K562 (cell line): ENCODE measurements at regions not wholly inside any gene's neighbourhood (a gene's known extent, or its start where the extent isn't known, plus 50 kb on each side); places are given as distances from the start of the nearest gene placed in this dataset.

Source experiments
- ATAC-seq: fragments of 200-7000 bp; cut with Tn5 transposase; 3 replicates; pipeline ENCODE4 v1.9.1; 2020; ENCODE audit warnings: moderate library complexity
- BruUV-seq: library from RNA; stranded (reverse); fragments of 400-500 nt; replicated peaks from 2 replicates; lab custom pipeline; 2021; lab: Mats Ljungman, UMichigan
- CTCF ChIA-PET: fragments of 300-600 bp; formaldehyde crosslinking; extraction: SDS; loops from one replicate; lab custom pipeline; 2021; ENCODE audit warnings: low intra/inter-chr PET ratio; lab: Yijun Ruan, JAX
- POLR2A ChIA-PET: fragments of 300-600, 350-650 bp; sonication (Branson Sonifier 250); formaldehyde crosslinking; extraction: SDS; loops from one replicate; lab custom pipeline; 2021; ENCODE audit warnings: antibody characterized with exemption, inconsistent platforms; lab: Yijun Ruan, JAX
- DNase-seq, 4 experiments: peaks; one replicate each; pipeline versions ENCODE4 v3.0.0 to v3.0.0-alpha.2; 2011 to 2018; ENCODE audit warnings: low spot score in 3 of 4, mixed read lengths in 3 of 4; ENCODE audit errors: extremely low read depth in 1 of 4
- FAIRE-seq: peaks from 2 replicates; lab custom pipeline; 2011; peaks lifted over from hg19 to GRCh38; lab: Jason Lieb, UNC
- H2AFZ ChIP-seq: 2 replicates; pipeline ENCODE4 v1.6.0; 2011; ENCODE audit warnings: low read depth, low read length, control low read depth, inconsistent platforms
- H3K27ac ChIP-seq: fragments of 200-600 bp; 3 replicates; pipeline ENCODE4 v1.8.0; 2011; ENCODE audit warnings: low read depth, mild to moderate bottlenecking, control low read depth, inconsistent platforms, low read length, moderate library complexity, mixed read lengths; ENCODE audit errors: extremely low read depth
- H3K27me3 ChIP-seq, 2 experiments: fragments of 300-600 bp in 1 of 2; 2 replicates in 1 of 2; 3 replicates in 1 of 2; pipeline versions ENCODE4 v1.6.0 to v1.8.0; 2011; ENCODE audit warnings: inconsistent platforms in 2 of 2, low read length in 2 of 2, mild to moderate bottlenecking in 1 of 2, mixed read lengths in 1 of 2, moderate library complexity in 1 of 2; ENCODE audit not compliant: control insufficient read depth in 2 of 2, insufficient read depth in 2 of 2
- H3K36me3 ChIP-seq: fragments of 300-600 bp; 3 replicates; pipeline ENCODE4 v1.8.0; 2011; ENCODE audit warnings: mild to moderate bottlenecking, low read length, inconsistent platforms; ENCODE audit not compliant: control insufficient read depth, insufficient read depth
- H3K4me1 ChIP-seq, 2 experiments: fragments of 200-600 bp in 1 of 2; replicated peaks in 1 of 2; 2 replicates in 1 of 2; 3 replicates in 1 of 2; pipeline versions ENCODE4 v1.5.1 to v1.8.0; 2011; ENCODE audit warnings: inconsistent platforms in 2 of 2, low read length in 2 of 2, mild to moderate bottlenecking in 1 of 2, mixed read lengths in 1 of 2, moderate library complexity in 1 of 2; ENCODE audit not compliant: control insufficient read depth in 2 of 2, insufficient read depth in 2 of 2
- H3K4me2 ChIP-seq: 2 replicates; pipeline ENCODE4 v1.6.1; 2011; ENCODE audit warnings: low read length, control low read depth, inconsistent platforms, mixed read lengths; ENCODE audit not compliant: insufficient read depth
- H3K4me3 ChIP-seq: fragments of 200-600 bp; sonication (generic), shearing (Covaris generic); 2 replicates; pipeline ENCODE4 v1.5.1; 2016; ENCODE audit warnings: control low read depth, inconsistent platforms
- H3K79me2 ChIP-seq: fragments of 200-600 bp; 3 replicates; pipeline ENCODE4 v1.8.0; 2011; ENCODE audit warnings: low read length, inconsistent platforms; ENCODE audit not compliant: control insufficient read depth, insufficient read depth
- H3K9ac ChIP-seq, 2 experiments: 2 replicates each; pipeline versions ENCODE4 v1.6.0 to v1.6.1; 2011; ENCODE audit warnings: low read depth in 2 of 2, low read length in 2 of 2, control low read depth in 1 of 2, inconsistent platforms in 1 of 2, mild to moderate bottlenecking in 1 of 2, mixed read lengths in 1 of 2; ENCODE audit not compliant: insufficient read depth in 1 of 2
- H3K9me1 ChIP-seq: one replicate; pipeline ENCODE4 v1.6.0; 2011; ENCODE audit warnings: inconsistent platforms, mild to moderate bottlenecking, low read length, moderate library complexity; ENCODE audit not compliant: control insufficient read depth, insufficient read depth
- H3K9me3 ChIP-seq: replicated peaks from 2 replicates; pipeline ENCODE4 v1.5.1; 2011; ENCODE audit warnings: low read depth, low read length, inconsistent platforms; ENCODE audit not compliant: control insufficient read depth, insufficient read depth
- H4K20me1 ChIP-seq: replicated peaks from 2 replicates; pipeline ENCODE4 v1.6.1; 2011; ENCODE audit warnings: low read length, inconsistent platforms, mixed read lengths; ENCODE audit not compliant: control insufficient read depth, insufficient read depth
- ATF2 ChIP-seq: sonication (generic); formaldehyde crosslinking; IDR thresholded peaks from 2 replicates; pipeline ENCODE4 v1.8.1; 2022; ENCODE audit warnings: missing genetic modification reagents
- CBFA2T3 ChIP-seq: fragments of 450-650 bp; IDR thresholded peaks from 2 replicates; pipeline ENCODE4 v1.6.1; 2017
- DIDO1 ChIP-seq: fragments of 450-650 bp; IDR thresholded peaks from 2 replicates; pipeline ENCODE4 v1.6.1; 2016; ENCODE audit warnings: low read depth, missing biosample characterization, missing genetic modification characterization
- HDAC6 ChIP-seq: IDR thresholded peaks from 2 replicates; pipeline ENCODE4 v1.6.1; 2012; ENCODE audit warnings: low read depth, mild to moderate bottlenecking, control low read depth, inconsistent platforms, low read length, moderate library complexity
- KAT7 ChIP-seq: sonication (generic); formaldehyde crosslinking; IDR thresholded peaks from 2 replicates; pipeline ENCODE4 v1.8.0; 2022; ENCODE audit warnings: missing genetic modification reagents, mild to moderate bottlenecking, borderline replicate concordance
- KAT8 ChIP-seq: fragments of 450-650 bp; IDR thresholded peaks from 2 replicates; pipeline ENCODE4 v1.6.1; 2016; ENCODE audit warnings: low read depth, mild to moderate bottlenecking
- KLF13 ChIP-seq: fragments of 450-650 bp; IDR thresholded peaks from 2 replicates; pipeline ENCODE4 v1.6.1; 2016; ENCODE audit warnings: missing genetic modification characterization, low read depth, mild to moderate bottlenecking, missing compliant biosample characterization, moderate library complexity, borderline replicate concordance
- NR1H2 ChIP-seq: sonication (generic); formaldehyde crosslinking; IDR thresholded peaks from 2 replicates; pipeline ENCODE4 v1.4.0; 2020; ENCODE audit warnings: mild to moderate bottlenecking, missing genetic modification reagents
- OTX1 ChIP-seq: fragments of 450-650 bp; formaldehyde crosslinking; IDR thresholded peaks from 2 replicates; pipeline ENCODE4 v1.4.0; 2022; ENCODE audit warnings: mild to moderate bottlenecking
- PRDM10 ChIP-seq: fragments of 450-650 bp; IDR thresholded peaks from 2 replicates; pipeline ENCODE4 v1.6.1; 2018; ENCODE audit not compliant: partially characterized antibody
- PRMT5 ChIP-seq: sonication (generic); formaldehyde crosslinking; IDR thresholded peaks from 2 replicates; pipeline ENCODE4 v1.5.0; 2020; ENCODE audit warnings: missing genetic modification reagents
- SIRT6 ChIP-seq: IDR thresholded peaks from one replicate; pipeline ENCODE4 v1.6.1; 2012; ENCODE audit warnings: low read depth, mild to moderate bottlenecking, control low read depth, inconsistent platforms, low read length, moderate library complexity
- TCF15 ChIP-seq: fragments of 250-450 bp; sonication (Bioruptor Pico); IDR thresholded peaks from 2 replicates; pipeline ENCODE4 v1.8.0; 2022; ENCODE audit warnings: moderate library complexity, mild to moderate bottlenecking, inconsistent platforms
- ZNF133 ChIP-seq: fragments of 250-450 bp; sonication (Bioruptor Pico); IDR thresholded peaks from 2 replicates; pipeline ENCODE4 v1.4.0; 2020; ENCODE audit warnings: mild to moderate bottlenecking
- ZNF146 ChIP-seq: IDR thresholded peaks from one replicate; pipeline ENCODE4 v1.6.1; 2018; ENCODE audit warnings: missing compliant biosample characterization; ENCODE audit not compliant: unreplicated experiment
- ZNF184 ChIP-seq: sonication (generic); formaldehyde crosslinking; IDR thresholded peaks from 2 replicates; pipeline ENCODE4 v1.5.0; 2020; ENCODE audit warnings: missing genetic modification reagents
- WGBS: fragments of 100-300 bp; shearing (Covaris generic); methylation state at CpG from one replicate; pipeline ENCODE4 v1.1.6; 2016; ENCODE audit warnings: low coverage, mixed read lengths; ENCODE audit not compliant: insufficient coverage; ENCODE audit errors: missing lambda C conversion rate; 5-methylcytosine and 5-hydroxymethylcytosine counted together
- in situ Hi-C: fragments of 300-500 bp; cut with MboI; formaldehyde crosslinking; loops from 4 replicates; pipeline ENCODE4 v1.15.0; 2018; ENCODE audit warnings: inconsistent platforms, mixed read lengths
- intact Hi-C: fragments of 100-400 bp; cut with micrococcal nuclease; formaldehyde crosslinking; loops from 2 replicates; pipeline ENCODE4 v1.14.2; 2022

GRCh38 chr1:105793536-105794146 is 1262.8 kb upstream of the PRMT6 start (continued):
- TF ChIP-seq KAT8 (no peak), TCF15 (CRISPR knock-in tag) (no peak), NR1H2 (CRISPR knock-in tag) (no peak), ZNF146 (CRISPR knock-in tag) (no peak), DIDO1 (tag) (no peak), PRDM10 (no peak)

- no peaks in the 10 kb centered on the region for H3K79me2 ChIP-seq
- intact Hi-C loops (no loop called here), in situ Hi-C loops (no loop called here)
- no peak overlapping the region for H3K4me2 ChIP-seq
- TF ChIP-seq KAT7 (no peak), HDAC6 (no peak), ATF2 (no peak), KLF13 (tag) (no peak), SIRT6 (no peak), PRMT5 (no peak), CBFA2T3 (no peak), ZNF184 (CRISPR knock-in tag) (no peak), ZNF133 (CRISPR knock-in tag) (no peak), NR1H2 (CRISPR knock-in tag) (no peak), OTX1 (CRISPR knock-in tag) (no peak)
- H3K4me3 ChIP-seq: no peak overlapping the region
- H3K36me3 ChIP-seq: no peaks in the 10 kb centered on the region
- no peak overlapping the region for H2AFZ ChIP-seq
- no peak for DNase-seq
- H3K27ac ChIP-seq: no peak overlapping the region
- CTCF ChIA-PET: no interaction called here
- H3K9me3 ChIP-seq: peaks cover 2% of the 10 kb centered on the region; the same call in 1 of the 2 replicates
- 4% methylated on average over 17 of the region's 32 CpGs for WGBS
- H3K9me1 ChIP-seq: no peaks in the 10 kb centered on the region
- no peak for FAIRE-seq
- no TSS peak for BruUV-seq
- ATAC-seq: no peak
- H3K4me1 ChIP-seq: no peaks in the 10 kb centered on the region
- no peaks in the 10 kb centered on the region for H3K27me3 ChIP-seq
- POLR2A ChIA-PET: no interaction called here
- H4K20me1 ChIP-seq: no peaks in the 10 kb centered on the region
- H3K9ac ChIP-seq: no peak overlapping the region
These were observed 1260.7 kb upstream of the PRMT6 start for GRCh38 chr1:105795741-105796140.
